A549 (cell line): ENCODE measurements at regions not wholly inside any gene's neighbourhood (a gene's known extent, or its start where the extent isn't known, plus 50 kb on each side); places are given as distances from the start of the nearest gene placed in this dataset.

Experiments used
- ATAC-seq, 2 experiments: fragments of 200-7000 bp in 1 of 2; fragments of >200 bp in 1 of 2; cut with Nextera tagmentation in 1 of 2; cut with Tn5 transposase in 1 of 2; 3 replicates each; pipeline versions ENCODE4 v1.8.0 to v1.9.1; 2018 to 2020; ENCODE audit warnings: mild to moderate bottlenecking in 1 of 2, moderate library complexity in 1 of 2
- CTCF ChIA-PET: fragments of 300-600 bp; sonication (Branson Sonifier 250); formaldehyde crosslinking; extraction: SDS; loops from one replicate; lab custom pipeline; 2021; ENCODE audit warnings: antibody characterized with exemption, inconsistent platforms; lab: Yijun Ruan, JAX
- POLR2A ChIA-PET: fragments of 350-600 bp; formaldehyde crosslinking; extraction: SDS; loops from one replicate; lab custom pipeline; 2021; ENCODE audit warnings: antibody characterized with exemption, inconsistent platforms; lab: Yijun Ruan, JAX
- DNase-seq, 2 experiments: peaks; one replicate each; pipeline versions ENCODE4 v3.0.0 to v3.0.0-alpha.2; 2011 to 2016; ENCODE audit warnings: low read depth in 1 of 2, low spot score in 1 of 2
- FAIRE-seq: peaks from 2 replicates; lab custom pipeline; 2011; peaks lifted over from hg19 to GRCh38; lab: Jason Lieb, UNC
- H3K27ac ChIP-seq, 2 experiments: fragments of >200 bp; sonication (Bioruptor Twin); formaldehyde crosslinking; 3 replicates each; pipeline ENCODE4 v1.5.1; 2016 to 2017
- H3K4me1 ChIP-seq: fragments of >200 bp; sonication (Bioruptor Twin); formaldehyde crosslinking; 3 replicates; pipeline ENCODE4 v1.6.1; 2016
- H3K4me2 ChIP-seq: fragments of >200 bp; sonication (Bioruptor Twin); formaldehyde crosslinking; 3 replicates; pipeline ENCODE4 v1.6.1; 2016
- H3K4me3 ChIP-seq: fragments of >200 bp; sonication (Bioruptor Twin); formaldehyde crosslinking; 3 replicates; pipeline ENCODE4 v1.5.1; 2016
- H3K9me3 ChIP-seq: fragments of >200 bp; sonication (Bioruptor Twin); formaldehyde crosslinking; 3 replicates; pipeline ENCODE4 v1.6.1; 2016
- CHD2 ChIP-seq: fragments of 150-350 bp; IDR thresholded peaks from 2 replicates; pipeline ENCODE4 v1.6.1; 2014; ENCODE audit warnings: low read length; ENCODE audit not compliant: partially characterized antibody
- EP300 ChIP-seq, 2 experiments: fragments of >200 bp; sonication (Bioruptor Twin); formaldehyde crosslinking; IDR thresholded peaks; 2 replicates in 1 of 2; 3 replicates in 1 of 2; pipeline ENCODE4 v1.6.1; 2016 to 2017
- ESRRA ChIP-seq: fragments of 150-350 bp; IDR thresholded peaks from 2 replicates; pipeline ENCODE4 v1.6.1; 2014; ENCODE audit warnings: mild to moderate bottlenecking, low read length, borderline replicate concordance
- FOSL2 ChIP-seq, 2 experiments: fragments of 450-650 bp in 1 of 2; fragments of >200 bp in 1 of 2; sonication (Bioruptor Twin) in 1 of 2; formaldehyde crosslinking; IDR thresholded peaks; 2 replicates each; pipeline versions ENCODE4 v1.5.0 to v1.6.1; 2016 to 2020; ENCODE audit warnings: mild to moderate bottlenecking in 1 of 2, moderate library complexity in 1 of 2
- HOXA7 ChIP-seq: fragments of 250-450 bp; sonication (Bioruptor Pico); IDR thresholded peaks from 2 replicates; pipeline ENCODE4 v1.5.0; 2020; ENCODE audit warnings: mild to moderate bottlenecking, moderate library complexity
- HOXB13 ChIP-seq: fragments of 250-450 bp; sonication (Bioruptor Pico); IDR thresholded peaks from 2 replicates; pipeline ENCODE4 v1.5.0; 2020; ENCODE audit warnings: low read depth, mild to moderate bottlenecking, moderate library complexity
- NFE2L2 ChIP-seq: fragments of 150-350 bp; conservative IDR thresholded peaks from 2 replicates; pipeline ENCODE4 v1.6.1; 2014; ENCODE audit warnings: low read length
- NR3C1 ChIP-seq: fragments of >200 bp; sonication (Bioruptor Twin); formaldehyde crosslinking; IDR thresholded peaks from 3 replicates; pipeline ENCODE4 v1.6.1; 2017
- PHF8 ChIP-seq: fragments of 200-600 bp; sonication (generic); IDR thresholded peaks from 2 replicates; pipeline ENCODE4 v1.6.1; 2016; ENCODE audit warnings: low read depth, mild to moderate bottlenecking, antibody characterized with exemption, moderate library complexity, borderline replicate concordance
- POLR2A ChIP-seq: IDR thresholded peaks from 2 replicates; pipeline ENCODE4 v1.6.1; 2012; ENCODE audit warnings: mild to moderate bottlenecking, low read length
- POLR2AphosphoS2 ChIP-seq: conservative IDR thresholded peaks from 2 replicates; pipeline ENCODE4 v1.6.1; 2012; ENCODE audit warnings: low read length, improper control_type of control experiment, inconsistent platforms
- RARB ChIP-seq: fragments of 250-450 bp; sonication (Bioruptor Pico); IDR thresholded peaks from 2 replicates; pipeline ENCODE4 v1.8.0; 2021; ENCODE audit warnings: mild to moderate bottlenecking, moderate library complexity
- SMC3 ChIP-seq: fragments of >200 bp; sonication (Bioruptor Twin); formaldehyde crosslinking; IDR thresholded peaks from 3 replicates; pipeline ENCODE4 v1.6.1; 2018; ENCODE audit warnings: inconsistent platforms
- TP53 ChIP-seq: fragments of 250-450 bp; sonication (Bioruptor Pico); IDR thresholded peaks from 2 replicates; pipeline ENCODE4 v1.5.0; 2021; ENCODE audit warnings: mild to moderate bottlenecking, moderate library complexity
- WGBS: methylation state at CpG from one replicate; pipeline ENCODE4 v1.1.6; 2017; ENCODE audit errors: missing lambda C conversion rate; 5-methylcytosine and 5-hydroxymethylcytosine counted together
- TF ChIP-seq, protein P1 (sequence below): fragments of 250-450 bp; sonication (Bioruptor Pico); IDR thresholded peaks from 2 replicates; pipeline ENCODE4 v1.5.0; 2020; ENCODE audit warnings: low read depth, mild to moderate bottlenecking, moderate library complexity
- TF ChIP-seq, protein P2 (sequence below): IDR thresholded peaks from 2 replicates; pipeline ENCODE4 v1.6.1; 2012
- TF ChIP-seq, protein P3 (sequence below): fragments of 250-450 bp; sonication (Bioruptor Pico); IDR thresholded peaks from 2 replicates; pipeline ENCODE4 v1.5.0; 2021; ENCODE audit warnings: mild to moderate bottlenecking, moderate library complexity, borderline replicate concordance
- TF ChIP-seq, protein P4 (sequence below): fragments of 200-600 bp; sonication (generic); IDR thresholded peaks from 2 replicates; pipeline ENCODE4 v1.6.1; 2016; ENCODE audit warnings: antibody characterized with exemption, mild to moderate bottlenecking, moderate library complexity

DNA sequence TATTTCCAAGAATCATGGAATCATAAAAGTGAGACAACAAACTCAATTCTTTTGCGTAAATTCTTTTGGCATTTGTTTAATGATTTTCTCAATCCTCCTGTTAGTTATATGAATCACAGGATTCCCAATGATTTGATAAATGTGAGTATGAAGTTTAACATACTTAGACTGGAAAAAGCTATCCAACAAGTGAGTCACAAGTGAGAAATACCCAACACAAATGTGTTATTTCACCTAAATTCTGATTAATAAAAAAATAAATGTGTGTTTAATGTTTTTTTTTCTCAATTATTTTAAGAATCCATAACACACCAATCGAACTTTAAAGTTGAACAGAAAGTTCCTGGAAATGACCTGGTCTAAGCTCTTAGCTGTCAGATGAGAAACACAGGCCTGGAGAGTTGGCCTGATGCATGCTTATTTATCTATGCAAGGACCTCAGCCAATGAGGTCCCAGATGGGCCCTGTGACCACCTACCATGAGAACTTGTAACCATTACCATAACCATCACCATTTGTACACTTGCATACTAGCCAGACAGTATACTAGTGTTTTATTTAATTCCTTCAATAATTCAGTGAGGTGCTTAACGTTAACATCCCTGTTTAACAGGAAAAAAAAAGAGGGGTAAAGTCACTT is 386.7 kb downstream of the SPRY1 start:
- Histone ChIP-seq H3K4me3 (no peak overlapping the region), H3K27ac (no peak overlapping the region), H3K4me2 (no peak overlapping the region), H3K9me3 (no peaks in the 10 kb centered on the region), H3K4me1 (no peaks in the 10 kb centered on the region)
- ChIA-PET POLR2A (no interaction called here), CTCF (no interaction called here)
- TF ChIP-seq NFE2L2 (no peak), CHD2 (no peak), ESRRA (no peak), HOXA7 (CRISPR knock-in tag) (no peak), TP53 (CRISPR knock-in tag) (no peak), POLR2AphosphoS2 (no peak), RARB (CRISPR knock-in tag) (no peak), SMC3 (no peak), FOSL2 (IDR thresholded peaks at IDR 0.05) (no peak), FOSL2 (CRISPR knock-in tag; IDR thresholded peaks at IDR 0.05) (no peak), EP300 (IDR thresholded peaks at IDR 0.05) (no peak)
- TF ChIP-seq, protein P1, sequence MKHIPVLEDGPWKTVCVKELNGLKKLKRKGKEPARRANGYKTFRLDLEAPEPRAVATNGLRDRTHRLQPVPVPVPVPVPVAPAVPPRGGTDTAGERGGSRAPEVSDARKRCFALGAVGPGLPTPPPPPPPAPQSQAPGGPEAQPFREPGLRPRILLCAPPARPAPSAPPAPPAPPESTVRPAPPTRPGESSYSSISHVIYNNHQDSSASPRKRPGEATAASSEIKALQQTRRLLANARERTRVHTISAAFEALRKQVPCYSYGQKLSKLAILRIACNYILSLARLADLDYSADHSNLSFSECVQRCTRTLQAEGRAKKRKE (CRISPR knock-in tag) = no peak
- TF ChIP-seq, protein P2, sequence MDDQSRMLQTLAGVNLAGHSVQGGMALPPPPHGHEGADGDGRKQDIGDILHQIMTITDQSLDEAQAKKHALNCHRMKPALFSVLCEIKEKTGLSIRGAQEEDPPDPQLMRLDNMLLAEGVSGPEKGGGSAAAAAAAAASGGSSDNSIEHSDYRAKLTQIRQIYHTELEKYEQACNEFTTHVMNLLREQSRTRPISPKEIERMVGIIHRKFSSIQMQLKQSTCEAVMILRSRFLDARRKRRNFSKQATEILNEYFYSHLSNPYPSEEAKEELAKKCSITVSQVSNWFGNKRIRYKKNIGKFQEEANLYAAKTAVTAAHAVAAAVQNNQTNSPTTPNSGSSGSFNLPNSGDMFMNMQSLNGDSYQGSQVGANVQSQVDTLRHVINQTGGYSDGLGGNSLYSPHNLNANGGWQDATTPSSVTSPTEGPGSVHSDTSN = no peak
- TF ChIP-seq, protein P3, sequence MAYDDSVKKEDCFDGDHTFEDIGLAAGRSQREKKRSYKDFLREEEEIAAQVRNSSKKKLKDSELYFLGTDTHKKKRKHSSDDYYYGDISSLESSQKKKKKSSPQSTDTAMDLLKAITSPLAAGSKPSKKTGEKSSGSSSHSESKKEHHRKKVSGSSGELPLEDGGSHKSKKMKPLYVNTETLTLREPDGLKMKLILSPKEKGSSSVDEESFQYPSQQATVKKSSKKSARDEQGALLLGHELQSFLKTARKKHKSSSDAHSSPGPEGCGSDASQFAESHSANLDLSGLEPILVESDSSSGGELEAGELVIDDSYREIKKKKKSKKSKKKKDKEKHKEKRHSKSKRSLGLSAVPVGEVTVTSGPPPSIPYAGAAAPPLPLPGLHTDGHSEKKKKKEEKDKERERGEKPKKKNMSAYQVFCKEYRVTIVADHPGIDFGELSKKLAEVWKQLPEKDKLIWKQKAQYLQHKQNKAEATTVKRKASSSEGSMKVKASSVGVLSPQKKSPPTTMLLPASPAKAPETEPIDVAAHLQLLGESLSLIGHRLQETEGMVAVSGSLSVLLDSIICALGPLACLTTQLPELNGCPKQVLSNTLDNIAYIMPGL (CRISPR knock-in tag) = no peak
- FAIRE-seq = no peak
- ATAC-seq = no peak
- 43% methylated on average over 3 of the region's 3 CpGs for WGBS
- no peak for DNase-seq

DNA sequence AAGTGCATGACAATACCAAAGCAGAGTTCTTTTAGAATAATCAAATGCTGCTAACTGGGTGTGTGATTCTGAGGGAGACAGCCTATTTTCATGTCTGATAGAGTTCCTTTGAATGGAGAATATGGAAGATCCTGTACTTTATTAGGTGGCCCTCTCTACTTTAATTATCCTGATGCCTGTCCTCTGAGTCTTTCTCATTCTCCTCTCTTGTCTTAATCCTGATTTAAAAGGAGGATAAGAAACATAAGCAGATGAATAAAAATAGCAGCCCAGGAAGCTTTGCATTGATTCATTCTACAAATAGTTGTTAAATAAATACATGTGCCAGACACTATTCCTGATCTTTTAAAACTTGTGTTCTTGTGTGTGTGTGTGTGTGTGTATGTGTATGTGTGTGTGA is 387.3 kb downstream of the SPRY1 start:
- DNase-seq (no peak), FAIRE-seq (no peak), ATAC-seq (no peak)
- no peak overlapping the region for H3K27ac ChIP-seq
- CTCF ChIA-PET = interaction anchor here (1.2 kb wide), 1 partner anchor 11 kb away, joined by 4 read pairs; no protein-coding TSS in a partner anchor
- H3K4me1 ChIP-seq = no peaks in the 10 kb centered on the region
- no peaks in the 10 kb centered on the region for H3K9me3 ChIP-seq
- H3K4me2 ChIP-seq = no peak overlapping the region
- POLR2A ChIA-PET = no interaction called here
- H3K4me3 ChIP-seq = no peak overlapping the region
- no peak for TF ChIP-seq NR3C1
- no peak for TF ChIP-seq HOXB13 (CRISPR knock-in tag)
- TF ChIP-seq POLR2A = no peak
- no peak for TF ChIP-seq SMC3
- no peak for TF ChIP-seq PHF8
- TF ChIP-seq, protein P4, sequence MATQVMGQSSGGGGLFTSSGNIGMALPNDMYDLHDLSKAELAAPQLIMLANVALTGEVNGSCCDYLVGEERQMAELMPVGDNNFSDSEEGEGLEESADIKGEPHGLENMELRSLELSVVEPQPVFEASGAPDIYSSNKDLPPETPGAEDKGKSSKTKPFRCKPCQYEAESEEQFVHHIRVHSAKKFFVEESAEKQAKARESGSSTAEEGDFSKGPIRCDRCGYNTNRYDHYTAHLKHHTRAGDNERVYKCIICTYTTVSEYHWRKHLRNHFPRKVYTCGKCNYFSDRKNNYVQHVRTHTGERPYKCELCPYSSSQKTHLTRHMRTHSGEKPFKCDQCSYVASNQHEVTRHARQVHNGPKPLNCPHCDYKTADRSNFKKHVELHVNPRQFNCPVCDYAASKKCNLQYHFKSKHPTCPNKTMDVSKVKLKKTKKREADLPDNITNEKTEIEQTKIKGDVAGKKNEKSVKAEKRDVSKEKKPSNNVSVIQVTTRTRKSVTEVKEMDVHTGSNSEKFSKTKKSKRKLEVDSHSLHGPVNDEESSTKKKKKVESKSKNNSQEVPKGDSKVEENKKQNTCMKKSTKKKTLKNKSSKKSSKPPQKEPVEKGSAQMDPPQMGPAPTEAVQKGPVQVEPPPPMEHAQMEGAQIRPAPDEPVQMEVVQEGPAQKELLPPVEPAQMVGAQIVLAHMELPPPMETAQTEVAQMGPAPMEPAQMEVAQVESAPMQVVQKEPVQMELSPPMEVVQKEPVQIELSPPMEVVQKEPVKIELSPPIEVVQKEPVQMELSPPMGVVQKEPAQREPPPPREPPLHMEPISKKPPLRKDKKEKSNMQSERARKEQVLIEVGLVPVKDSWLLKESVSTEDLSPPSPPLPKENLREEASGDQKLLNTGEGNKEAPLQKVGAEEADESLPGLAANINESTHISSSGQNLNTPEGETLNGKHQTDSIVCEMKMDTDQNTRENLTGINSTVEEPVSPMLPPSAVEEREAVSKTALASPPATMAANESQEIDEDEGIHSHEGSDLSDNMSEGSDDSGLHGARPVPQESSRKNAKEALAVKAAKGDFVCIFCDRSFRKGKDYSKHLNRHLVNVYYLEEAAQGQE = no peak
